ENCODE measurements at regions not wholly inside any gene's neighbourhood (a gene's known extent, or its start where the extent isn't known, plus 50 kb on each side); places are given as distances from the start of the nearest gene placed in this dataset.

DNA sequence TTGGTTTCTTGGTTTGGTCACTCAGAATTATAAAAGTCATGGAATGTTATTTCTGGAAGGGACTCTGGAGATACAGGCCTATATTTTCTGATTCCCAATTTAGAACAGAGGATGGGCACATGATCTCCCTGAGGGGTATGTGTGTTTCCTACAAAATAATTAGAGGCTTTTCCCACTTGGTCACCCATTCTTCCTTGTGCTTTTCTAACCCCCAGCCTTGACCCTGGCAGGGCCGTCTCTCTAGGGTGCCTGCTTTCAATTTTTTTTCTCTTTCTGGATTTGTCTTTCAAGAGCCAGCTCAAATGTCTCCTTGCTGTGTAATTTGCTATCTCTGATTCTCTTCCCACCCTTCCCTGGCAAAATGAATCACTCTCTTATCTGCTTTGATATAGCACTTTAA lies 131.9 kb downstream of the HLX start:
- H4K20me1 ChIP-seq (ENCODE audit: insufficient read depth) = no peaks in the 10 kb centered on the region
- H3K9me3 ChIP-seq = no peaks in the 10 kb centered on the region
- H3K4me3 ChIP-seq (ENCODE audit: low read depth in 2 of 2, low read length in 1 of 2) = no peak overlapping the region
- no peak for DNase-seq
- no peak overlapping the region for H3K27ac ChIP-seq (ENCODE audit: low read depth in 2 of 2, low read length in 1 of 2)
- CTCF ChIA-PET = no interaction called here
- 0 out of 2 replicates have a peak overlapping the region, but pooled peaks have one; percentile 14 for H3K4me2 ChIP-seq
- TF ChIP-seq, protein P1, sequence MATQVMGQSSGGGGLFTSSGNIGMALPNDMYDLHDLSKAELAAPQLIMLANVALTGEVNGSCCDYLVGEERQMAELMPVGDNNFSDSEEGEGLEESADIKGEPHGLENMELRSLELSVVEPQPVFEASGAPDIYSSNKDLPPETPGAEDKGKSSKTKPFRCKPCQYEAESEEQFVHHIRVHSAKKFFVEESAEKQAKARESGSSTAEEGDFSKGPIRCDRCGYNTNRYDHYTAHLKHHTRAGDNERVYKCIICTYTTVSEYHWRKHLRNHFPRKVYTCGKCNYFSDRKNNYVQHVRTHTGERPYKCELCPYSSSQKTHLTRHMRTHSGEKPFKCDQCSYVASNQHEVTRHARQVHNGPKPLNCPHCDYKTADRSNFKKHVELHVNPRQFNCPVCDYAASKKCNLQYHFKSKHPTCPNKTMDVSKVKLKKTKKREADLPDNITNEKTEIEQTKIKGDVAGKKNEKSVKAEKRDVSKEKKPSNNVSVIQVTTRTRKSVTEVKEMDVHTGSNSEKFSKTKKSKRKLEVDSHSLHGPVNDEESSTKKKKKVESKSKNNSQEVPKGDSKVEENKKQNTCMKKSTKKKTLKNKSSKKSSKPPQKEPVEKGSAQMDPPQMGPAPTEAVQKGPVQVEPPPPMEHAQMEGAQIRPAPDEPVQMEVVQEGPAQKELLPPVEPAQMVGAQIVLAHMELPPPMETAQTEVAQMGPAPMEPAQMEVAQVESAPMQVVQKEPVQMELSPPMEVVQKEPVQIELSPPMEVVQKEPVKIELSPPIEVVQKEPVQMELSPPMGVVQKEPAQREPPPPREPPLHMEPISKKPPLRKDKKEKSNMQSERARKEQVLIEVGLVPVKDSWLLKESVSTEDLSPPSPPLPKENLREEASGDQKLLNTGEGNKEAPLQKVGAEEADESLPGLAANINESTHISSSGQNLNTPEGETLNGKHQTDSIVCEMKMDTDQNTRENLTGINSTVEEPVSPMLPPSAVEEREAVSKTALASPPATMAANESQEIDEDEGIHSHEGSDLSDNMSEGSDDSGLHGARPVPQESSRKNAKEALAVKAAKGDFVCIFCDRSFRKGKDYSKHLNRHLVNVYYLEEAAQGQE (IDR thresholded peaks at IDR 0.05; ENCODE audit: low read depth, low read length) = no peak
- no peak for TF ChIP-seq MXI1 (IDR thresholded peaks at IDR 0.05; ENCODE audit: low read depth, low read length)
- no peak for TF ChIP-seq SMC3 (IDR thresholded peaks at IDR 0.05; ENCODE audit: low read depth, low read length)
- no peaks in the 10 kb centered on the region for H3K9me2 ChIP-seq
- POLR2A ChIA-PET = no interaction called here
- H3K27me3 ChIP-seq (ENCODE audit: insufficient read depth) = no peaks in the 10 kb centered on the region
- no peaks in the 10 kb centered on the region for H3F3A ChIP-seq (replicated peaks; ENCODE audit: insufficient read depth)
- 0 out of 2 replicates have a peak overlapping the region, but pooled peaks have one; percentile 43 for H2AFZ ChIP-seq (ENCODE audit: low read depth)
- no peaks in the 10 kb centered on the region for H3K36me3 ChIP-seq (replicated peaks in 1 of 2; ENCODE audit: control insufficient read depth in 1 of 2, insufficient read depth in 2 of 2, low read length in 1 of 2)
- WGBS (ENCODE audit: low lambda C conversion rate) = 67% methylated on average over 1 of the region's 1 CpG
- no peaks in the 10 kb centered on the region; a peak in 2 of 4 replicates for H3K4me1 ChIP-seq (ENCODE audit: control insufficient read depth in 1 of 2, insufficient read depth in 2 of 2, low read depth in 1 of 2, low read length in 1 of 2)
- H3K79me2 ChIP-seq (ENCODE audit: insufficient read depth) = no peaks in the 10 kb centered on the region
- H3K9ac ChIP-seq = no peak overlapping the region

DNA sequence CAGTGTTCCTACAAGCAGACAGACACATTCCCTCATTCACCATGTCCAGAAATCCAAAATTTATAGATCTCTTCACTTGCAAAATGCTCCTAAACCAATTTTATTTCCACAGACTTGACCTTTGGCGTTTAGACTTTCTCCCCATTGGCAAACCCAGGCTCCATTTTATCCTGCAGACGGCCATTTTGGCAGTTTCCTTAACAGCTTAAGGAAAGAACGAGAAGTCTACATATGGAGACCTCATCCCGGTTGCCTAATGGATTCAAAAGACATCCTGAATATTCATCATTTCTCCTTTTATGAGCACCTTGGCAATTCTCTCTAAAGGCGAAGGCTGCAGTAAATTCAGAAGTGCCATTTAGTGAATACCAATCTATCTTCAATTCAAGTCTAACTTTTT lies 132.9 kb downstream of the HLX start:
- Histone ChIP-seq H3F3A (replicated peaks; ENCODE audit: insufficient read depth) (no peaks in the 10 kb centered on the region), H3K27ac (ENCODE audit: low read depth in 2 of 2, low read length in 1 of 2) (no peak overlapping the region), H3K9ac (no peak overlapping the region), H3K4me2 (no peak overlapping the region), H3K27me3 (ENCODE audit: insufficient read depth) (no peaks in the 10 kb centered on the region), H3K4me1 (ENCODE audit: control insufficient read depth in 1 of 2, insufficient read depth in 2 of 2, low read depth in 1 of 2, low read length in 1 of 2) (no peaks in the 10 kb centered on the region; a peak in 2 of 4 replicates), H2AFZ (ENCODE audit: low read depth) (no peak overlapping the region), H3K4me3 (ENCODE audit: low read depth in 2 of 2, low read length in 1 of 2) (no peak overlapping the region), H3K9me3 (no peaks in the 10 kb centered on the region), H4K20me1 (ENCODE audit: insufficient read depth) (no peaks in the 10 kb centered on the region), H3K36me3 (replicated peaks in 1 of 2; ENCODE audit: control insufficient read depth in 1 of 2, insufficient read depth in 2 of 2, low read length in 1 of 2) (no peaks in the 10 kb centered on the region), H3K79me2 (ENCODE audit: insufficient read depth) (no peaks in the 10 kb centered on the region), H3K9me2 (no peaks in the 10 kb centered on the region)
- 91% methylated on average over 5 of the region's 5 CpGs for WGBS (ENCODE audit: low lambda C conversion rate)
- CTCF ChIA-PET = no interaction called here
- TF ChIP-seq EZH2phosphoT487 (IDR thresholded peaks at IDR 0.05; ENCODE audit: borderline replicate concordance, low read depth) (no peak), CHD2 (IDR thresholded peaks at IDR 0.05; ENCODE audit: low read length, partially characterized antibody) (no peak), RFX5 (IDR thresholded peaks at IDR 0.05; ENCODE audit: low read length) (no peak), ELF1 (IDR thresholded peaks at IDR 0.05) (no peak), POLR2AphosphoS5 (IDR thresholded peaks at IDR 0.05; ENCODE audit: low read depth, low read length) (no peak), FOXM1 (IDR thresholded peaks at IDR 0.05; ENCODE audit: low read depth) (no peak), JUND (IDR thresholded peaks at IDR 0.05) (no peak), SIN3A (IDR thresholded peaks at IDR 0.05; ENCODE audit: borderline replicate concordance, low read depth, low read length) (no peak), MXI1 (IDR thresholded peaks at IDR 0.05; ENCODE audit: low read depth, low read length) (no peak), MEF2A (IDR thresholded peaks at IDR 0.05; ENCODE audit: borderline replicate concordance, low read depth) (no peak), TAF1 (IDR thresholded peaks at IDR 0.05; ENCODE audit: borderline replicate concordance, low read depth, low read length) (no peak), FOSL2 (IDR thresholded peaks at IDR 0.05; ENCODE audit: borderline replicate concordance, low read depth) (no peak), RCOR1 (IDR thresholded peaks at IDR 0.05; ENCODE audit: low read length) (no peak), FOXJ3 (CRISPR knock-in tag; IDR thresholded peaks at IDR 0.05) (no peak), NRF1 (IDR thresholded peaks at IDR 0.05; ENCODE audit: low read depth, low read length) (no peak)
- TF ChIP-seq, protein P2, sequence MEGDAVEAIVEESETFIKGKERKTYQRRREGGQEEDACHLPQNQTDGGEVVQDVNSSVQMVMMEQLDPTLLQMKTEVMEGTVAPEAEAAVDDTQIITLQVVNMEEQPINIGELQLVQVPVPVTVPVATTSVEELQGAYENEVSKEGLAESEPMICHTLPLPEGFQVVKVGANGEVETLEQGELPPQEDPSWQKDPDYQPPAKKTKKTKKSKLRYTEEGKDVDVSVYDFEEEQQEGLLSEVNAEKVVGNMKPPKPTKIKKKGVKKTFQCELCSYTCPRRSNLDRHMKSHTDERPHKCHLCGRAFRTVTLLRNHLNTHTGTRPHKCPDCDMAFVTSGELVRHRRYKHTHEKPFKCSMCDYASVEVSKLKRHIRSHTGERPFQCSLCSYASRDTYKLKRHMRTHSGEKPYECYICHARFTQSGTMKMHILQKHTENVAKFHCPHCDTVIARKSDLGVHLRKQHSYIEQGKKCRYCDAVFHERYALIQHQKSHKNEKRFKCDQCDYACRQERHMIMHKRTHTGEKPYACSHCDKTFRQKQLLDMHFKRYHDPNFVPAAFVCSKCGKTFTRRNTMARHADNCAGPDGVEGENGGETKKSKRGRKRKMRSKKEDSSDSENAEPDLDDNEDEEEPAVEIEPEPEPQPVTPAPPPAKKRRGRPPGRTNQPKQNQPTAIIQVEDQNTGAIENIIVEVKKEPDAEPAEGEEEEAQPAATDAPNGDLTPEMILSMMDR (IDR thresholded peaks at IDR 0.05) = no peak
- TF ChIP-seq, protein P3, sequence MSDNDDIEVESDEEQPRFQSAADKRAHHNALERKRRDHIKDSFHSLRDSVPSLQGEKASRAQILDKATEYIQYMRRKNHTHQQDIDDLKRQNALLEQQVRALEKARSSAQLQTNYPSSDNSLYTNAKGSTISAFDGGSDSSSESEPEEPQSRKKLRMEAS (IDR thresholded peaks at IDR 0.05; ENCODE audit: low read depth) = no peak
- POLR2A ChIA-PET = no interaction called here
- DNase-seq = no peak
